ENCODE measurements at regions not wholly inside any gene's neighbourhood (a gene's known extent, or its start where the extent isn't known, plus 50 kb on each side); places are given as distances from the start of the nearest gene placed in this dataset.

DNA sequence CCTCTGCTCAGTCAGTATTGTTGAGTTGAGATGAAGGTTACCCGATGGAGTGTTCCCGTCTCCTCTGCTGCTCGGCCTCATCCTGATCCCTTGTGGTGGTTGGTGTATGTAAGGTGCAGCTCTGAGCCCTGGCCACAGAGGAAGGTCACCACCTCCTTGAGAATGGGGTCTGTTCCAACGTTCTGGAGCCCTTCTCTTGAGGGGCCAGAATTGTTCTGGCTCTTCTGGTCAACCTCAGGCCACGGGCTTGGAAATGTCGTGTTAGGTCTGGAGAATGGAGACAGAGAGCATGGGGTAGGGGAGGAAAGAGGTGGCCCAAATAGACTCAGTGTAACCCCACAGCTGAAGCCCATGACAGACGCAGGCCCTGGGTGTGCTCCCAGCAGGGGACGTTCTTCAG, 62.3 kb upstream of the ETV3 start:
- TF ChIP-seq, protein P1, sequence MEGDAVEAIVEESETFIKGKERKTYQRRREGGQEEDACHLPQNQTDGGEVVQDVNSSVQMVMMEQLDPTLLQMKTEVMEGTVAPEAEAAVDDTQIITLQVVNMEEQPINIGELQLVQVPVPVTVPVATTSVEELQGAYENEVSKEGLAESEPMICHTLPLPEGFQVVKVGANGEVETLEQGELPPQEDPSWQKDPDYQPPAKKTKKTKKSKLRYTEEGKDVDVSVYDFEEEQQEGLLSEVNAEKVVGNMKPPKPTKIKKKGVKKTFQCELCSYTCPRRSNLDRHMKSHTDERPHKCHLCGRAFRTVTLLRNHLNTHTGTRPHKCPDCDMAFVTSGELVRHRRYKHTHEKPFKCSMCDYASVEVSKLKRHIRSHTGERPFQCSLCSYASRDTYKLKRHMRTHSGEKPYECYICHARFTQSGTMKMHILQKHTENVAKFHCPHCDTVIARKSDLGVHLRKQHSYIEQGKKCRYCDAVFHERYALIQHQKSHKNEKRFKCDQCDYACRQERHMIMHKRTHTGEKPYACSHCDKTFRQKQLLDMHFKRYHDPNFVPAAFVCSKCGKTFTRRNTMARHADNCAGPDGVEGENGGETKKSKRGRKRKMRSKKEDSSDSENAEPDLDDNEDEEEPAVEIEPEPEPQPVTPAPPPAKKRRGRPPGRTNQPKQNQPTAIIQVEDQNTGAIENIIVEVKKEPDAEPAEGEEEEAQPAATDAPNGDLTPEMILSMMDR (conservative IDR thresholded peaks at IDR 0.05), result no peak
- no peak for TF ChIP-seq EZH2 (IDR thresholded peaks at IDR 0.05; ENCODE audit: low read depth)

All from PC-9 (cell line).